ENCODE measurements at regions not wholly inside any gene's neighbourhood (a gene's known extent, or its start where the extent isn't known, plus 50 kb on each side); places are given as distances from the start of the nearest gene placed in this dataset.

DNA sequence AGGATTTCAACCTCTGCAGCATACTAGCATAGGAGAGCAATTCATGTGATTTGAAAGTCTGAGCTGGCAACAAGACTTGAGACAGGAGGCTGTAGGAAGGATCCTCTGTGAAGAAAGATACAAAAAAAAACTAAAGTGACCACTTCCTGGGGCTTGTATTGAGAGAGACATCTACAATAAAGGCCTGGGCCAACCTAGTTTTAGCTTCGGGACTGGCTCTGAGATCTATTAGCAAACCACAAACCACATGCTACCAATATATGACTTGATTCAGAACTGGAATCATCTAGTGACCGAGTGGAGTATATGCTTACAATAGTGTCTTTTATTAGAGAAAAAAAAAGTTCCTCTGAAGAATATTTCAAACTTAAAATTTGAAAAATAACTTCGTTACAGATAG, 1448.9 kb upstream of the CDH6 start:
- no peaks in the 10 kb centered on the region for H3K4me1 ChIP-seq
- no peak overlapping the region for H3K27ac ChIP-seq
- H3K36me3 ChIP-seq, result no peaks in the 10 kb centered on the region
- no peak for DNase-seq (ENCODE audit: low spot score)
- TF ChIP-seq, protein P1, sequence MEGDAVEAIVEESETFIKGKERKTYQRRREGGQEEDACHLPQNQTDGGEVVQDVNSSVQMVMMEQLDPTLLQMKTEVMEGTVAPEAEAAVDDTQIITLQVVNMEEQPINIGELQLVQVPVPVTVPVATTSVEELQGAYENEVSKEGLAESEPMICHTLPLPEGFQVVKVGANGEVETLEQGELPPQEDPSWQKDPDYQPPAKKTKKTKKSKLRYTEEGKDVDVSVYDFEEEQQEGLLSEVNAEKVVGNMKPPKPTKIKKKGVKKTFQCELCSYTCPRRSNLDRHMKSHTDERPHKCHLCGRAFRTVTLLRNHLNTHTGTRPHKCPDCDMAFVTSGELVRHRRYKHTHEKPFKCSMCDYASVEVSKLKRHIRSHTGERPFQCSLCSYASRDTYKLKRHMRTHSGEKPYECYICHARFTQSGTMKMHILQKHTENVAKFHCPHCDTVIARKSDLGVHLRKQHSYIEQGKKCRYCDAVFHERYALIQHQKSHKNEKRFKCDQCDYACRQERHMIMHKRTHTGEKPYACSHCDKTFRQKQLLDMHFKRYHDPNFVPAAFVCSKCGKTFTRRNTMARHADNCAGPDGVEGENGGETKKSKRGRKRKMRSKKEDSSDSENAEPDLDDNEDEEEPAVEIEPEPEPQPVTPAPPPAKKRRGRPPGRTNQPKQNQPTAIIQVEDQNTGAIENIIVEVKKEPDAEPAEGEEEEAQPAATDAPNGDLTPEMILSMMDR (IDR thresholded peaks at IDR 0.05), result no peak
- H3K9me3 ChIP-seq, result no peaks in the 10 kb centered on the region
- H3K27me3 ChIP-seq, result no peaks in the 10 kb centered on the region
- H3K4me3 ChIP-seq, result no peak overlapping the region

- no peak overlapping the region for H3K4me3 ChIP-seq
These were observed 1472.5 kb upstream of the CDH6 start for GRCh38 chr5:29720954-29721353.

DNA sequence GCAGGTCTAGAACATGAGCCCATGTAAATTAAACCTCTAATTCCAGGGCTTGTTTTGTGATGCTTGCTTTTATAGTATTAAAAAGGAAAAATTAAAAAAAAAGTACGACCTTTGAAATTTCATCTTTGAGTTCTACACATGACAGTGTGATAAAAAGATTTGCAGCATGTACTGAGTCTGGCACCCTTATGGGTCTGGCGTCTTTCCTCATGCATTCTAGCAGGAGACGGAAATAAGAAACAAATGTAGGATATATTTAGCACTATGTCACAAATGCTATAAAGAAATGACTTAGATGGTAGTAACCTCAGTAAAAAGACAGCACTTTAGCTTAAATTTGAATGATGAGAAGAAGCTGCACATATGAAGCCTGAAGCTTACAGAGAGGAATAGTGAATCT, 1474.3 kb upstream of the CDH6 start:
- H3K4me1 ChIP-seq, result no peaks in the 10 kb centered on the region
- no peak overlapping the region for H3K4me3 ChIP-seq
- TF ChIP-seq, protein P1 (IDR thresholded peaks at IDR 0.05), result no peak
- DNase-seq (ENCODE audit: low spot score), result no peak
- no peaks in the 10 kb centered on the region for H3K9me3 ChIP-seq
- H3K36me3 ChIP-seq, result no peaks in the 10 kb centered on the region
- no peaks in the 10 kb centered on the region for H3K27me3 ChIP-seq
- no peak overlapping the region for H3K27ac ChIP-seq

More at GRCh38 chr5:29720954-29721353, 1472.5 kb upstream of the CDH6 start:
- H3K36me3 ChIP-seq, result no peaks in the 10 kb centered on the region
- H3K9me3 ChIP-seq, result no peaks in the 10 kb centered on the region
- H3K4me1 ChIP-seq, result no peaks in the 10 kb centered on the region
- no peaks in the 10 kb centered on the region for H3K27me3 ChIP-seq
- no peak for DNase-seq (ENCODE audit: low spot score)
- TF ChIP-seq, protein P1 (IDR thresholded peaks at IDR 0.05), result no peak
- no peak overlapping the region for H3K27ac ChIP-seq

GRCh38 chr5:29715167-29715566, 1478.3 kb upstream of the CDH6 start:
- Histone ChIP-seq H3K36me3 (no peaks in the 10 kb centered on the region), H3K4me3 (no peak overlapping the region), H3K27me3 (no peaks in the 10 kb centered on the region), H3K4me1 (no peaks in the 10 kb centered on the region), H3K27ac (no peak overlapping the region), H3K9me3 (no peaks in the 10 kb centered on the region)
- no peak for DNase-seq (ENCODE audit: low spot score)
- TF ChIP-seq, protein P1 (IDR thresholded peaks at IDR 0.05), result no peak

DNA sequence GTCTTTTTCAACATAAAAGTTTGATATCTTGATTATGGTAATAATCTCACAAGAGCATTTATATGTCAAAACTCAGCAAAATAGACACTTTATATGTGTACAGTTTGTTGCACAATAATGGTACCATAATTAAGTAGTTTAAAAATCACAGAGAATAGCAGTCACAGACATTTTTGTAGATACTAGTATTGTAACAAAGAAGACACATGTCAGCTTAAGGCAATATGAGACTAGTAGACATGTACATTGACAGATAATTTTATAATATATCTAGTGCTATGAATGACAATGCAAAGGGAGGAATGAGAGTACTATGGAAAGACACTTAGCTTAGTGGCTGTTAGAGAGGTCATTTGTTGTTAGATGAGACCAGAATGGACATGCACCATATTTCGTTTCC, 1490.6 kb upstream of the CDH6 start:
- DNase-seq (ENCODE audit: low spot score), result no peak
- TF ChIP-seq, protein P1 (IDR thresholded peaks at IDR 0.05), result no peak
- Histone ChIP-seq H3K27me3 (no peaks in the 10 kb centered on the region), H3K4me3 (no peak overlapping the region), H3K27ac (no peak overlapping the region), H3K36me3 (no peaks in the 10 kb centered on the region), H3K4me1 (no peaks in the 10 kb centered on the region), H3K9me3 (peaks cover 0 to 7% of the 10 kb centered on the region in 2 donors)

DNA sequence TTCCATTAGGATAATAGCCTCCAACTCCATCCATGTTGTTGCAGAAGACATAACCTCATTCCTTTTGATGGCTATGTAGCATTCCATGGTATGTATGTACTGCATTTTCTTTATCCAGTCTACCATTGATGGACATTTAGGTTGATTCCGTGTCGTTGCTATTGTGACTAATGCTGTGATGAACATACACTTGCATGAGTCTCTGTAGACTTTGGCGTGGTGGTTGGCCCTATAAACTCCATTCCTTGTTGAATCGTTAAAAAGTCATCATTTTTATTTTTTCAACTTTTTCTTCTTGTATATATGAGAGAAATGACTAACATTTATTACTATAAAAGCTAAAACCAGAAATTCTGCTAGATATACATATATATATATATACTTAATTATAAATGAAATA, 1491.9 kb upstream of the CDH6 start:
- Histone ChIP-seq H3K27me3 (no peaks in the 10 kb centered on the region), H3K9me3 (peaks cover 0 to 7% of the 10 kb centered on the region in 2 donors), H3K27ac (no peak overlapping the region), H3K4me3 (no peak overlapping the region), H3K4me1 (no peaks in the 10 kb centered on the region), H3K36me3 (no peaks in the 10 kb centered on the region)
- DNase-seq (ENCODE audit: low spot score), result no peak
- TF ChIP-seq, protein P1 (IDR thresholded peaks at IDR 0.05), result no peak
